ENCODE measurements at regions not wholly inside any gene's neighbourhood (a gene's known extent, or its start where the extent isn't known, plus 50 kb on each side); places are given as distances from the start of the nearest gene placed in this dataset.

DNA sequence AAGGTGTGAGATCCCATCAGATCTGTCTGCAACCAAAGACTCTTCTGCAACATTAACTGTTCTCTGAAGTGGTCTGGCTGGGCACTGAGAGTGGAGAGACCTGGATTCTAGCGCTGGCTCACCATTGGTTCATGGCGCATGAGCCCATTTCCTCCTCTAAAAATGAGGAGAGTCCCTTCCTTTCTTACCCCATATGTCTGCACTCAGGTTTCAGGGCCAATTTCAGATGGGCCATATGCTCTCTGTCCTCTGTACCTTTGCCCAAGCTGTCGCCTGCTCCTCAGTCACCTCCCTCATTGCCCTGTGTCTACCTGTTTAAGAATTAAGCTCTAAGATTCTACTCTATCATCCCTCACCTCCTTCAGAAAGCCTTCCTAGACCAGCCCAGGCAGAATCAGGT, 484.7 kb downstream of the INSC start:
- TF ChIP-seq, protein P1, sequence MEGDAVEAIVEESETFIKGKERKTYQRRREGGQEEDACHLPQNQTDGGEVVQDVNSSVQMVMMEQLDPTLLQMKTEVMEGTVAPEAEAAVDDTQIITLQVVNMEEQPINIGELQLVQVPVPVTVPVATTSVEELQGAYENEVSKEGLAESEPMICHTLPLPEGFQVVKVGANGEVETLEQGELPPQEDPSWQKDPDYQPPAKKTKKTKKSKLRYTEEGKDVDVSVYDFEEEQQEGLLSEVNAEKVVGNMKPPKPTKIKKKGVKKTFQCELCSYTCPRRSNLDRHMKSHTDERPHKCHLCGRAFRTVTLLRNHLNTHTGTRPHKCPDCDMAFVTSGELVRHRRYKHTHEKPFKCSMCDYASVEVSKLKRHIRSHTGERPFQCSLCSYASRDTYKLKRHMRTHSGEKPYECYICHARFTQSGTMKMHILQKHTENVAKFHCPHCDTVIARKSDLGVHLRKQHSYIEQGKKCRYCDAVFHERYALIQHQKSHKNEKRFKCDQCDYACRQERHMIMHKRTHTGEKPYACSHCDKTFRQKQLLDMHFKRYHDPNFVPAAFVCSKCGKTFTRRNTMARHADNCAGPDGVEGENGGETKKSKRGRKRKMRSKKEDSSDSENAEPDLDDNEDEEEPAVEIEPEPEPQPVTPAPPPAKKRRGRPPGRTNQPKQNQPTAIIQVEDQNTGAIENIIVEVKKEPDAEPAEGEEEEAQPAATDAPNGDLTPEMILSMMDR (IDR thresholded peaks at IDR 0.05; ENCODE audit: borderline replicate concordance, extremely low read depth, low read length, poor library complexity, severe bottlenecking), result no peak
- no peak for TF ChIP-seq EZH2 (IDR thresholded peaks at IDR 0.05; ENCODE audit: borderline replicate concordance, low read depth, low read length, severe bottlenecking)
